GM21526 (cell line): ENCODE measurements at regions not wholly inside any gene's neighbourhood (a gene's known extent, or its start where the extent isn't known, plus 50 kb on each side); places are given as distances from the start of the nearest gene placed in this dataset.

Source experiments
- ATAC-seq: cut with Tn5 transposase; IDR thresholded peaks from one replicate; pipeline ENCODE4 v1.9.1; 2021; ENCODE audit warnings: moderate library complexity; ENCODE audit not compliant: unreplicated experiment, low FRiP score

GRCh38 chr7:40918701-40919271, 784.0 kb downstream of the SUGCT start:
- ATAC-seq, result no peak

DNA sequence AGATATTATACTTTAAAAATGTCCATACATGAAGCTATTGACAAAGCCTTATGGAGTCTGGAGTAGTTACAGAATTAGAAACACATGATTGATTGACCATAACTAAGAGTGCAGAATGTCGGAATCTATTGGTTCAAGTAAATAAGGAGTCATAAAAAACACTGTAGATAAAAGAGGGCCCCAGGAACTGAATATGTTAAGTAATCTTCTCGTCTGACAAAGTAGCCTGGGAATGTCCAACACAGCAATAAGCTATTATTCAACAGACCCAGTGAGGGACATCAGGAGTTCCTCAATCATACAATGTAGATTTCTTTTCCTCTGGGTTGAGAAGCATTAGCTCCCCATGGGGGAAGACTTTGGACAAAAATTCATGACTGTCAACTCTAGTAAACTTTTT, 782.0 kb downstream of the SUGCT start:
- no peak for ATAC-seq

DNA sequence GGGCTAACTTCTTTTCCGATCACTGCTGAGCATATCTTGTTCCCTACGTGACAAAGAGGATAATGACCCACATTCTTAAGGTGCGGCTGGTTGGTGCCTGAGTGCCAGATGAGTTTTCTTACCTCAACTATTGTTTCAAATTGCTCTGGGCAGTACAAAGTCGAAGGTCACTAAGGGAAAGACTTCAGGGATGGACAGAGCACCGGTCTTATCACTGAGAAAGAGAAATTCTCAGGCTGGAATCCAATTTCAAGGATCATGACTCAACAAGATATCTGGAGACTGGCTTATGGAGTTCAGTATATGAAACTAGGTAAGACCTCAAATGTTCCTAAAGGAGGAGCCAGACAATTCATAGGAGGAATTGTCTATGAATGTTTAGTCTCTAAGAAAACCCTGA, 780.3 kb downstream of the SUGCT start:
- no peak for ATAC-seq
